ENCODE measurements at regions not wholly inside any gene's neighbourhood (a gene's known extent, or its start where the extent isn't known, plus 50 kb on each side); places are given as distances from the start of the nearest gene placed in this dataset.

- DNase-seq (ENCODE audit: extremely low spot score), result no peak
- TF ChIP-seq CTCF (IDR thresholded peaks at IDR 0.05; ENCODE audit: control extremely low read depth, extremely low read depth, low read depth, missing control alignments), result no peak
- ChIA-PET POLR2A (no interaction called here), CTCF (interaction anchor here (1.0 kb wide), 1 partner anchor 9 kb away, joined by 4 read pairs; no protein-coding TSS in a partner anchor)
These were observed 143.5 kb downstream of the NXPE2 start for GRCh38 chr11:114821621-114822412.

- DNase-seq (ENCODE audit: extremely low spot score), result no peak
- ChIA-PET CTCF (no interaction called here), POLR2A (no interaction called here)
- no peak for TF ChIP-seq CTCF (IDR thresholded peaks at IDR 0.05; ENCODE audit: control extremely low read depth, extremely low read depth, low read depth, missing control alignments)
These were observed 148.6 kb downstream of the NXPE2 start for GRCh38 chr11:114826910-114827442.

- DNase-seq (ENCODE audit: extremely low spot score), result no peak
- ChIA-PET CTCF (no interaction called here), POLR2A (no interaction called here)
- TF ChIP-seq CTCF (IDR thresholded peaks at IDR 0.05; ENCODE audit: control extremely low read depth, extremely low read depth, low read depth, missing control alignments), result no peak
These were observed 149.4 kb downstream of the NXPE2 start for GRCh38 chr11:114827736-114828135.

GRCh38 chr11:114832532-114833125 is 154.3 kb downstream of the NXPE2 start:
- POLR2A ChIA-PET, result no interaction called here
- TF ChIP-seq CTCF (IDR thresholded peaks at IDR 0.05; ENCODE audit: control extremely low read depth, extremely low read depth, low read depth, missing control alignments), result no peak
- DNase-seq (ENCODE audit: extremely low spot score), result no peak
- CTCF ChIA-PET, result interaction anchor here (1.3 kb wide), 1 partner anchor 30 kb away, joined by 3 read pairs; no protein-coding TSS in a partner anchor

GRCh38 chr11:114836161-114836560 is 157.8 kb downstream of the NXPE2 start:
- no peak for TF ChIP-seq CTCF (IDR thresholded peaks at IDR 0.05; ENCODE audit: control extremely low read depth, extremely low read depth, low read depth, missing control alignments)
- CTCF ChIA-PET, result no interaction called here
- POLR2A ChIA-PET, result no interaction called here
- no peak for DNase-seq (ENCODE audit: extremely low spot score)

GRCh38 chr11:114844896-114845295 is 166.6 kb downstream of the NXPE2 start:
- ChIA-PET POLR2A (no interaction called here), CTCF (interaction anchor here (1.0 kb wide), 1 partner anchor 10 kb away, joined by 3 read pairs; no protein-coding TSS in a partner anchor)
- DNase-seq (ENCODE audit: extremely low spot score), result no peak
- no peak for TF ChIP-seq CTCF (IDR thresholded peaks at IDR 0.05; ENCODE audit: control extremely low read depth, extremely low read depth, low read depth, missing control alignments)

Data from GM10248 (cell line).